GM04504 (cell line): ENCODE measurements at regions not wholly inside any gene's neighbourhood (a gene's known extent, or its start where the extent isn't known, plus 50 kb on each side); places are given as distances from the start of the nearest gene placed in this dataset.
"Not testable (repeated sequence)": the region's sequence is repeated elsewhere in the genome, so short reads cannot be mapped to it uniquely, and the experiment has no call there.

Experiments used
- DNase-seq: peaks from one replicate; pipeline ENCODE4 v3.0.0-alpha.2; 2012; ENCODE audit warnings: low read depth

GRCh38 chr9:95732802-95733688 is 142.4 kb upstream of the ERCC6L2 start:
- no peak for DNase-seq

- no peak for DNase-seq
Measured at GRCh38 chr9:95731876-95732275, 143.6 kb upstream of the ERCC6L2 start.

DNA sequence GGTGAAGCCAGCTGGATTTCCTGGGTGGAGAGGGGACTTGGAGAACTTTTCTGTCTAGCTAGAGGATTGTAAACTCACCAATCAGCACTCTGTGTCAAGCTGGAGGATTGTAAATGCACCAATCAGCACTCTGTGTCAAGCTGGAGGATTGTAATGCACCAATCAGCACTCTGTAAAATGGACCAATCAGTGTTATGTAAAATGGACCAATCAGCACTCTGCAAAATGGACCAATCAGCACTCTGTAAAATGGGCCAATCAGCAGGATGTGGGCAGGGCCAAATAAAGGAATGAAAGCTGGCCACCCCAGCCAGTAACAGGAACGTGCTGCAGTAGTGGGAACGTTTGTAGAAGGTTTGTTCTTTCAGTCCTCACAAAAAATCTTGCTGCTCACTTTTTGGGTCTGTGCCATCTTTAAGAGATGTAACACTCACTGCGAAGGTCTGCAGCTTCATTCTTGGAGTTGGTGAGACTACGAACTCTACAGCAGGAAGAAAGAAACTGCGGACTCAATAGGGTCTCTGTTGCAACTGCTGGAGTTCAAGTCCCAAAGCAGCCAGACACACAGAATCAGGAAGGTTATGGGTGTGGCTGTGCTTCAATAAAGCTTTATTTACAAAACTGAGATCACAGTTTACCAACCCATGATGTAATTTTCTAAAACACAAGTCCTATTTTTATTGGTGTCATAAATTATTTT is 145.7 kb upstream of the ERCC6L2 start:
- DNase-seq, result no peak

DNA sequence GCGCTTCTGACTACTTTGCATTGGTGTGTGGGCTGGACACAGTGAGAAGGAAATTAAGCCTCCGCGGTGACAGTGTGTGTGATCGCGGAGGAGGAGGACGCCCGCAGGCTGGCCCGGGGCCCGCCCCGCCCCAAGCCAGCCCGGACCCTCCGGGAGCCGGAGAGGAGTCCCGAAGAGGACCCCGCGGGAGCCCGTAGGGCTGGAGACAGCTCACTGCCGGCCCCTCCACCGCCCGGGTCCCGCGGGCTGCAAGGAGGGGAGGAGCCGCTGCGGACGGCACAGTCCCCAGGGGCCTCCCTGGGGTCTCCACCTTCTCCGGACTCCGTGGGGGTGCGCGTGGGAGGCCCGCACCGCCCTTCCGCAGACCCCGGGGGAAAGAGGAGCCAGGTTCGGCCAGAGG is 146.4 kb upstream of the ERCC6L2 start:
- no peak for DNase-seq

GRCh38 chr9:95727947-95728520 is 147.5 kb upstream of the ERCC6L2 start:
- no peak for DNase-seq

GRCh38 chr9:95726756-95727155 is 148.7 kb upstream of the ERCC6L2 start:
- peak; percentile 41 for DNase-seq

DNA sequence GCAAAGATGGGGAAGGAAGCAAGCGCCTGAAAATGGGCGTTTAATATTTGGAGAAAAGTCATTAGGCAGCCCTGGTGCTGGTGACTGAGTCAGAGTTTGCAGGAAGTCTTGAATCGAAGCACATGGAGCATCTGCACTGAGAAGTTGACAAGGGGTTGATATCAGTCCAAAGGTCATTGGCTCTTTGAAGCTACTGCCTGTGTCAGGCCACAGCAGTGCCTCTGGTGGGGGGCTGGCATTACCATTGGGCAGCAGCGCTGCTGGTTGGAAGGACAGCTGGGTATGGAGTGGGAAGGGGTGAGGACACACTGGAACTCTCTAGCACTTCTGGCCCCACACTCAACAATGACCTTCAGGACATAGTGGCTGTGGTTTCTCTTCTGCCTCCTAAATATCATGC is 150.4 kb upstream of the ERCC6L2 start:
- no peak for DNase-seq

- no peak for DNase-seq
Measured at GRCh38 chr9:95724253-95724991, 151.1 kb upstream of the ERCC6L2 start.

GRCh38 chr9:95722141-95722540 is 153.3 kb upstream of the ERCC6L2 start:
- DNase-seq, result no peak

DNA sequence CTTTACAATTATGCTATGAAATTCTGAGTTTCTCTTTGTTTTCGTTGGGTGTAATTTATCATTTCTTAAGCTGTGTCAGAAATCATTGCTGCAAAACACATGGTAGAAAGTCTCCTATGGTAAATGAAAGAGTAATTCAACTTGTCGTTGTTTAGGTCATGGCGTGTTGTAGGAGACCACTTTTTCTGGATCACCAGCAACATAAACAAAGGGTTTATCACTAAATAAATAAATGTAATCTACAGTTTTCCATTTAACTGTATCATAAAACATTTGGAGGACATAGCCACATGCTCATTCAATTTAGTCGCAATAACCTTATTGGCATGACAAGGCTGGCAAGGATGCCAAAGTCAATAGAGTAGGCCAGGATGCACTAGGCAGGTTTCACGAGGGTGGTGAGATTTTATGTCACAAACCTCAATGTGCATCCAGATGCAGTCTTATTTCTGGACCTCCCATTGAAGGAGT is 154.4 kb upstream of the ERCC6L2 start:
- DNase-seq, result no peak

- no peak for DNase-seq
Measured at GRCh38 chr9:95720496-95720895, 155.0 kb upstream of the ERCC6L2 start.

- no peak for DNase-seq
Measured at GRCh38 chr9:95719354-95719753, 156.1 kb upstream of the ERCC6L2 start.

- no peak for DNase-seq
Measured at GRCh38 chr9:95718263-95718662, 157.2 kb upstream of the ERCC6L2 start.

GRCh38 chr9:95715868-95716435 is 159.5 kb upstream of the ERCC6L2 start:
- no peak for DNase-seq

GRCh38 chr9:95710446-95710845 is 165.0 kb upstream of the ERCC6L2 start:
- no peak for DNase-seq

DNA sequence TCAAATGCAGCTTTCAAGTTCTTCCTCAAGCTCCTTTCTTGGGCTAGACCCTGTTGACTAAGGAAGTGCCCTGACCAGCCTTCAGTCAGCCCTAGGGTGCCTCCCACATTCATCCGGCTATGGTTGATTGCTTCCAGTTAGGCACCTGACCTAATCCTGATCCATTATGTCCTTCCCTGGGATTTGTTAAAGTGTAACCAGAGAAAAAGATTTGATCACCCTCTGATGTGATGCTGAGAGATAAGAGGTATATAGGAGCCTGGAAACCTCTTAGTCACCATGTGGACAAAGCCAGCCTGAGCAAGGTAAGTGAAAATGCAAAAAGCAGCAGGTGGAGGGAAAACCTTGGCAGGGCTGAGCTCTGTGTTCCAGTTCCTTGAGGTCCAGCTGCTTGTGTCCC is 178.8 kb upstream of the ERCC6L2 start:
- no peak for DNase-seq

- no peak for DNase-seq
Measured at GRCh38 chr9:95691435-95691834, 174.7 kb upstream of the PTCH1 start.

DNA sequence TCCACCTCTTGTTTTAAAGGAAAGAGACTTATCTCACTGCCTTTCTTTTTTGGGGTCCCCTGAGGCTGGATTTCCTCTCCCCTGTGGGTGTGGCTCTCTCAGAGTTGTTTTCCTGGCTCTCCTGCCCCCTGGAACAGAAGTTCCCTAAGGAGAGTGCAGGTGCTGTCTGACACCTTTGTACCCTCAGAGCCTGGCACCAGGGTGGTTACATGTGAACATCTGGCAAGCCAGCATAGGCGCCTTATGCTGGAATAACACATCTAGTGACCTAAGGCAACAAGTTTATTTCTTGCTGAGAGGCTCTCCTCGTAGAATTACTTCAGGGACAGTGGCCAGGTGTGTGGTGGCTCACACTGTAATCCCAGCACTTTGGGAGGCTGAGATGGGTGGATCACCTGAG is 172.9 kb upstream of the PTCH1 start:
- no peak for DNase-seq

DNA sequence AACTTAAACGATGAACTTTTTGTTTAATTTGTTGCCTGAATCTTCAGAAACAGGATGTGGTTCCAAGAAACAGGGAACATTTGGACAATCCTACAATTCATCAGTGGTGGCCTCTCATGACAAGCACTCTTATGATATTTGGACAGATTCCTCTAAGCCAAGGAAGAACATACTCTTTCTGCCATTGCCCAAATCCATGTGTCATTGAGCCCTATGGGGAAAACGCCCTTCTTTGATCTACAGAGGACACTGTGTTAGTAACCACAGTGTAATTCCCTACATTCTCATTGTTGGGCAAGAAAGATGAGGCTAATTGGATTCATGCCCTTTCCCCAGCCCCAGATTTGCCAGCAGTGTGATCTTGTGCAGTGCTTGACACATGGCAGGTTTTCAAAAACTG is 167.7 kb upstream of the PTCH1 start:
- no peak for DNase-seq

DNA sequence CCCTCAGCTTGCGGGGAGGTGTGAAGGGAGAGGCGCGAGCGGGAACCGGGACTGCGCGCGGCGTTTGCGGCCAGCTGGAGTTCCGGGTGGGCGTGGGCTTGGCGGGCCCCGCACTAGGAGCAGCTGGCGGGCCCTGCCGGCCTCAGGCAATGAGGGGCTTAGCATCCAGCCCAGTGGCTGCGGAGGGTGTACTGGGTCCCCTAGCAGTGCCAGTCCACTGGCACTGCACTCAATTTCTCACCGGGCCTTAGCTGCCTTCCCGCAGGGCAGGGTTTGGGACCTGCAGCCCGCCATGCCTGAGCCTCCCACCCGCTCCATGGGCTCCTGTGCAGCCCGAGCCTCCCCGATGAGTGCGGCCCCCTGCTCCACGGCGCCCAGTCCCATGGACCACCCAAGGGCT is 163.5 kb upstream of the PTCH1 start:
- DNase-seq, result not testable (repeated sequence)

DNA sequence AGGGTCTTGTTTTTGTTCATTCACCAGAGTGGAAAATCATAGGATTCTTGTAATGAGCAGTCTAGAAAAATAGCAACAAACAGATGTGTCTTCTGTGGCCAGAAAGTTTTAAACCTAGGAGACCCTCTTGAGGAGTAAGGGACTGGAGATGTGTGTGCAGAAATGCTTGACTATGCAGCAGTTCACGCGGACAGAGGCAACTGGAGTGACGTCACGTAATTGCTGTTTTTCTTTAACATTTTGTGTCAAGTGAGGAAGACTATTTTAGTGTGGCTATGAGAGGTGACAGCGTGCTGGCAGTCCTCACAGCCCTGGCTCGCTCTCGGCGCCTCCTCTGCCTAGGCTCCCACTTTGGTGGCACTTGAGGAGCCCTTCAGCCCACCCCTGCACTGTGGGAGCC is 163.1 kb upstream of the PTCH1 start:
- no peak for DNase-seq

DNA sequence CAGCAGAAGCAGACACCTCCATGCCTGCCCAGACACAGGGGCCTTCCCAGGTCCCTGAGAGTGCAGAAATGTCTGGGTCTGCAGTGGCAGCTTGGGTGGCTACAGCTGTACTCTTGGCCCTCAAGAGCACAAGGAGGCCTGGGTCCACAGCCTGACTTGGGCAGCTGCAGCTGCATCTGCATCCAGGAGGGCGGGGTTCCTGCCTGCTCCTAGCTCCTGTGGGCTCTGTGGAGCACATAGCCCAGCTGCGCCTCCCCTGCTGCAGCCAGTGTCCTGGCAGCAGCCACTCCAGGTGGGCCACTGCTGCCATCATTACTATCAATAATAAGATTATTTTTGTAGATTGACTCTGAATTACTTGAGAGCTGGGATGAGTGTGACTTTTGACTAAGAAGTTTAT is 162.0 kb upstream of the PTCH1 start:
- no peak for DNase-seq
